Tibial nerve (tissue), 4 donors: ENCODE measurements at regions not wholly inside any gene's neighbourhood (a gene's known extent, or its start where the extent isn't known, plus 50 kb on each side); places are given as distances from the start of the nearest gene placed in this dataset.

ENCODE experiments used
- EP300 ChIP-seq, 2 donors: sonication (generic); formaldehyde crosslinking; IDR thresholded peaks; one replicate each; pipeline ENCODE4 v1.6.1; 2017; ENCODE audit warnings: antibody characterized with exemption in 2 of 2, mild to moderate bottlenecking in 1 of 2
- POLR2A ChIP-seq, 2 donors: fragments of 450-650 bp; IDR thresholded peaks; one replicate each; pipeline ENCODE4 v1.6.1; 2017; ENCODE audit warnings: antibody characterized with exemption in 2 of 2, mild to moderate bottlenecking in 2 of 2, moderate library complexity in 2 of 2
- TF ChIP-seq, protein P1 (sequence below), 5 experiments: fragments of 200-600 bp in 3 of 5; fragments of 450-650 bp in 2 of 5; sonication (generic) in 3 of 5; IDR thresholded peaks; one replicate each; pipeline ENCODE4 v1.5.1; 2016 to 2019; ENCODE audit warnings: antibody characterized with exemption in 5 of 5, mild to moderate bottlenecking in 3 of 5, moderate library complexity in 2 of 5

DNA sequence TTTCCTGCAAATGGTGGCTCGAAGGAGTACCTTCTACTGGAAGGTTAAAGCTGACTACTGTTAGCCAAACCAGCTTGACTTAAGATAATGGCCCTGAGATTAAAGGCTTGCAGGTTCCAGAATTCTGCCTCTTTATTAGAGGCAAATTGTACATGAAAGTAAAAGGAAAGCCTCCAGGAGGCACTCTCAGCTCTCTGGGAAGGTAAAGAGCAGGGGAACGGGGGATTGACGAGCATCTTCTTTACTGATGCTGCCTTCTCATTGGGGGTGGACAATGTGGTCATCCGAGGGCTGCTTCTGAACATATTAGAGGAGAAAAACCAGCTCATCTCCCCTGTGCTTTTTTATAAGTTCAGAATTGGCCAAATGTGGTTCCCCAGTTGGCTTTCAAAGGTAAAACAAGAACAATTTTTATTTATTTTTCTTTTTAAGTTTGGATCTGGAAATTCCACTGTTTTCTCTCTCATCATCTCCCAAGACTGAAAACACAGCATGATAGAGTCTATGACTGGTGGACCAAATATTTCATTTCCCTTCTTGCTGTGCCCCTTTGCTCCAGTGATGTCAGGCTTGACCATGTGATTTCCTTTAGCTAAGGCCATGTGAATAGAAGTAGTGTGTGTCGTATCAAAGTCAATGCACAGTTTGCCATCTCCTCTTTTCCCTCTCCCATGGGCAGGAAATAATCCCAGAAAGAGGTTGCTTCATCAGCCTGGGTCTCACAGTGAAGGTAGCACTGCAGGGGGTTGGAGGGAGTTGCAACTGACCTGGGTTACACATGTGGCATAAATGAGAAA is 292.7 kb downstream of the PRDM2 start:
- TF ChIP-seq, protein P1, sequence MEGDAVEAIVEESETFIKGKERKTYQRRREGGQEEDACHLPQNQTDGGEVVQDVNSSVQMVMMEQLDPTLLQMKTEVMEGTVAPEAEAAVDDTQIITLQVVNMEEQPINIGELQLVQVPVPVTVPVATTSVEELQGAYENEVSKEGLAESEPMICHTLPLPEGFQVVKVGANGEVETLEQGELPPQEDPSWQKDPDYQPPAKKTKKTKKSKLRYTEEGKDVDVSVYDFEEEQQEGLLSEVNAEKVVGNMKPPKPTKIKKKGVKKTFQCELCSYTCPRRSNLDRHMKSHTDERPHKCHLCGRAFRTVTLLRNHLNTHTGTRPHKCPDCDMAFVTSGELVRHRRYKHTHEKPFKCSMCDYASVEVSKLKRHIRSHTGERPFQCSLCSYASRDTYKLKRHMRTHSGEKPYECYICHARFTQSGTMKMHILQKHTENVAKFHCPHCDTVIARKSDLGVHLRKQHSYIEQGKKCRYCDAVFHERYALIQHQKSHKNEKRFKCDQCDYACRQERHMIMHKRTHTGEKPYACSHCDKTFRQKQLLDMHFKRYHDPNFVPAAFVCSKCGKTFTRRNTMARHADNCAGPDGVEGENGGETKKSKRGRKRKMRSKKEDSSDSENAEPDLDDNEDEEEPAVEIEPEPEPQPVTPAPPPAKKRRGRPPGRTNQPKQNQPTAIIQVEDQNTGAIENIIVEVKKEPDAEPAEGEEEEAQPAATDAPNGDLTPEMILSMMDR (IDR thresholded peaks at IDR 0.05) = no peak
- TF ChIP-seq POLR2A (IDR thresholded peaks at IDR 0.05) = no peak
- TF ChIP-seq EP300 (IDR thresholded peaks at IDR 0.05) = no peak
